KMS-11 (cell line): ENCODE measurements at regions not wholly inside any gene's neighbourhood (a gene's known extent, or its start where the extent isn't known, plus 50 kb on each side); places are given as distances from the start of the nearest gene placed in this dataset.

Source experiments
- H2AFZ ChIP-seq: fragments of 200-600 bp; sonication (generic); 2 replicates; pipeline ENCODE4 v1.6.1; 2016; ENCODE audit warnings: antibody characterized with exemption, mixed run types, low read depth
- H3K27ac ChIP-seq: fragments of 200-600 bp; sonication (generic); 2 replicates; pipeline ENCODE4 v1.6.1; 2016; ENCODE audit warnings: mild to moderate bottlenecking, mixed run types
- H3K27me3 ChIP-seq: fragments of 200-600 bp; sonication (generic); 2 replicates; pipeline ENCODE4 v1.6.1; 2017; ENCODE audit warnings: mild to moderate bottlenecking, low read depth, mixed run types, moderate library complexity; ENCODE audit not compliant: insufficient read depth
- H3K36me3 ChIP-seq: fragments of 200-600 bp; sonication (generic); 2 replicates; pipeline ENCODE4 v1.6.1; 2017; ENCODE audit warnings: mild to moderate bottlenecking, mixed run types; ENCODE audit not compliant: insufficient read depth
- H3K4me1 ChIP-seq: fragments of 200-600 bp; sonication (generic); 2 replicates; pipeline ENCODE4 v1.6.1; 2016; ENCODE audit warnings: mild to moderate bottlenecking, low read depth, mixed run types; ENCODE audit not compliant: poor library complexity, severe bottlenecking
- H3K4me2 ChIP-seq: fragments of 200-600 bp; sonication (generic); 2 replicates; pipeline ENCODE4 v1.7.0; 2016; ENCODE audit warnings: mild to moderate bottlenecking, mixed run types
- H3K4me3 ChIP-seq: fragments of 200-600 bp; sonication (generic); IDR thresholded peaks from 2 replicates; pipeline ENCODE4 v1.6.1; 2017; ENCODE audit warnings: low read depth, low read length, mixed read lengths; ENCODE audit not compliant: insufficient read depth
- H3K79me2 ChIP-seq: fragments of 200-600 bp; sonication (generic); 2 replicates; pipeline ENCODE4 v1.6.1; 2016; ENCODE audit warnings: low read depth, mixed run types; ENCODE audit not compliant: insufficient read depth
- H3K9ac ChIP-seq: fragments of 200-600 bp; sonication (generic); 2 replicates; pipeline ENCODE4 v1.6.1; 2016; ENCODE audit warnings: mild to moderate bottlenecking, mixed run types
- H4K20me1 ChIP-seq: fragments of 200-600 bp; sonication (generic); 2 replicates; pipeline ENCODE4 v1.6.1; 2016; ENCODE audit warnings: mild to moderate bottlenecking, mixed run types; ENCODE audit not compliant: insufficient read depth
- CTCF ChIP-seq: fragments of 200-600 bp; sonication (generic); conservative IDR thresholded peaks from 2 replicates; pipeline ENCODE4 v1.6.1; 2017; ENCODE audit warnings: low read depth, mild to moderate bottlenecking, antibody characterized with exemption, low read length, moderate library complexity, mixed read lengths

GRCh38 chr5:20497356-20497755 is 509.4 kb upstream of the CDH18 start:
- Histone ChIP-seq H3K4me3 (no peak overlapping the region), H3K36me3 (no peaks in the 10 kb centered on the region), H3K27me3 (no peaks in the 10 kb centered on the region), H4K20me1 (no peaks in the 10 kb centered on the region), H3K27ac (no peak overlapping the region), H3K79me2 (no peaks in the 10 kb centered on the region), H3K4me1 (no peaks in the 10 kb centered on the region), H3K9ac (no peak overlapping the region), H2AFZ (no peak overlapping the region), H3K4me2 (no peak overlapping the region)
- no peak for TF ChIP-seq CTCF

DNA sequence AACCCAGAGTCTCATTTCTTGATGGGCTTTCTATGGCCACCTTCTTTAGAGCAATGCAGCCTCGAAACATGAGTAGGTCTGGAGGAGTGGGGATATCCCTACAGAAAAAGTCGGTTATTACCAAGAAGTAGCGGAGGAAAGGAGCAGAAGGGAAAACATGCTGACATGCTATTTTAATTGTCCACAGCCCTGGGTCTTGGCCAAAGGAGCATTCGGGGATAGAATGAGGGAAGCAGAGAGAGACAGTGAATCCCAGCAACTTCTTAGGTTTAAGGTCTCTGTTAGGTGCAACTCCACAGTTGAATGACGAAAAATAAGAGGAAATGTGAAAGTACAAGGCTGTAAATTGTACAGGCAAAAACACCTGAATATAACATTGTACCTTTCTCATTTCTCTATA is 506.7 kb upstream of the CDH18 start:
- H3K4me3 ChIP-seq = no peak overlapping the region
- H3K9ac ChIP-seq = no peak overlapping the region

DNA sequence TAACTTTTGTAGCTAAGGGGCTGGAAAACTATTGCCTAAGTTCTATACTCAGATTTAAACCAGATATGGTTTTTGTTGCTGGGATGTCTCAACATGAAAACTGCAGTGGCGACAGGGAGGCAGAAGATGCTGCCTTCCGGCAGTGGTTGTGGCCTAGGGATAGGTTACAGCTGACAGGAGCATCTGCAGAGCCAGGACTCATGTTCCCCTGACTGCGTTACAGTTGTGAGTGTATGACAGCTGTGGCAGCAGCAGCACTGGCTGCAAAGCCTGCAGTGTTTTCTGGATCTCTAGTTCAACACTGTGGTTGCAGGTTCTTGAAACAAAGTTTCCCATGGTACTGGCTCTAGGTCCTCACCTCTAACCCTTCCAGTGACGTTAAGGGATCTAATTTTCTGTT is 498.8 kb upstream of the CDH18 start:
- Histone ChIP-seq H3K4me1 (no peaks in the 10 kb centered on the region), H3K79me2 (no peaks in the 10 kb centered on the region), H3K4me3 (no peak overlapping the region), H4K20me1 (no peaks in the 10 kb centered on the region), H3K4me2 (no peak overlapping the region), H3K36me3 (no peaks in the 10 kb centered on the region), H2AFZ (no peak overlapping the region), H3K27ac (no peak overlapping the region), H3K9ac (no peak overlapping the region), H3K27me3 (no peaks in the 10 kb centered on the region)
- TF ChIP-seq CTCF = no peak

More for the DNA sequence above, 506.7 kb upstream of the CDH18 start:
- Histone ChIP-seq H3K79me2 (no peaks in the 10 kb centered on the region), H3K4me1 (no peaks in the 10 kb centered on the region), H3K27me3 (no peaks in the 10 kb centered on the region), H3K27ac (no peak overlapping the region), H2AFZ (no peak overlapping the region), H3K36me3 (no peaks in the 10 kb centered on the region), H3K4me2 (no peak overlapping the region), H4K20me1 (no peaks in the 10 kb centered on the region)
- no peak for TF ChIP-seq CTCF

DNA sequence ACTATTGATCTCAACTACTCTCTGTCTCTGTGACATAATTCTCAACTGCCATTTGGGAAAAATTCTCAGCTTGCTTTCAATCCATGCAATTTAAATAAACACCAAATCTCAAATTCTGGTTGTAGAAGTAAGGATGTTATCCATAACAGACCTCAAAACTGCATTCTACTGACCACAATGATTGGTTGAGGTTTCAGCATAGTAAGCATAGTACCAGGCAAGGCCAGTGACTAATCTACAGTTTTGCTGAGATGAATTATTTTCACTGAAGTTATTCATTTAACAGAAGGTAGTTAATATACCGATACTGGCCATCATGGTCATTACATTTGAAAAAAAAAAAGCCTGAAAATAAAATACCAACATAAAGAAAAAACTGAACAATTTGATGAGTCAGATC is 488.0 kb upstream of the CDH18 start:
- H3K9ac ChIP-seq = no peak overlapping the region
- H3K27me3 ChIP-seq = no peaks in the 10 kb centered on the region
- H4K20me1 ChIP-seq = no peaks in the 10 kb centered on the region
- no peak for TF ChIP-seq CTCF
- H2AFZ ChIP-seq = no peak overlapping the region
- no peaks in the 10 kb centered on the region for H3K36me3 ChIP-seq
- H3K4me1 ChIP-seq = peaks cover 12% of the 10 kb centered on the region
- H3K4me3 ChIP-seq = no peak overlapping the region
- H3K79me2 ChIP-seq = no peaks in the 10 kb centered on the region
- H3K27ac ChIP-seq = no peak overlapping the region
- no peak overlapping the region for H3K4me2 ChIP-seq

GRCh38 chr5:20470997-20471396 is 483.0 kb upstream of the CDH18 start:
- Histone ChIP-seq H3K4me1 (peaks cover 7% of the 10 kb centered on the region), H3K79me2 (no peaks in the 10 kb centered on the region), H2AFZ (no peak overlapping the region), H3K4me3 (no peak overlapping the region), H3K4me2 (no peak overlapping the region), H3K9ac (no peak overlapping the region), H3K27ac (no peak overlapping the region), H3K27me3 (no peaks in the 10 kb centered on the region), H3K36me3 (no peaks in the 10 kb centered on the region), H4K20me1 (no peaks in the 10 kb centered on the region)
- no peak for TF ChIP-seq CTCF
